Karpas-422 (cell line): ENCODE measurements at regions not wholly inside any gene's neighbourhood (a gene's known extent, or its start where the extent isn't known, plus 50 kb on each side); places are given as distances from the start of the nearest gene placed in this dataset.

ENCODE experiments used
- DNase-seq: peaks from one replicate; pipeline ENCODE4 v3.0.0-alpha.2; 2015
- H2AFZ ChIP-seq: fragments of 200-600 bp; sonication (generic); 2 replicates; pipeline ENCODE4 v1.6.1; 2014; ENCODE audit warnings: antibody characterized with exemption, low read length, mixed read lengths
- H3K27ac ChIP-seq: fragments of 200-600 bp; sonication (generic); 2 replicates; pipeline ENCODE4 v1.5.1; 2014; ENCODE audit warnings: mild to moderate bottlenecking, low read length, moderate library complexity
- H3K27me3 ChIP-seq: fragments of 200-600 bp; sonication (generic); 2 replicates; pipeline ENCODE4 v1.6.1; 2014; ENCODE audit warnings: low read length, mixed read lengths
- H3K36me3 ChIP-seq: fragments of 200-600 bp; sonication (generic); 2 replicates; pipeline ENCODE4 v1.6.1; 2014; ENCODE audit warnings: low read length, mixed read lengths; ENCODE audit not compliant: insufficient read depth
- H3K4me1 ChIP-seq: fragments of 200-600 bp; sonication (generic); 2 replicates; pipeline ENCODE4 v1.6.1; 2014; ENCODE audit warnings: mild to moderate bottlenecking, low read length, mixed read lengths
- H3K4me2 ChIP-seq: fragments of 200-600 bp; sonication (generic); 2 replicates; pipeline ENCODE4 v1.6.1; 2014; ENCODE audit warnings: low read length, low read depth, mild to moderate bottlenecking; ENCODE audit not compliant: poor library complexity, severe bottlenecking
- H3K4me3 ChIP-seq: fragments of 200-600 bp; sonication (generic); 2 replicates; pipeline ENCODE4 v1.5.1; 2014; ENCODE audit warnings: mild to moderate bottlenecking, antibody characterized with exemption, low read length, mixed read lengths
- H3K79me2 ChIP-seq: fragments of 200-600 bp; sonication (generic); 2 replicates; pipeline ENCODE4 v1.6.1; 2014; ENCODE audit warnings: mild to moderate bottlenecking, low read length, mixed read lengths
- H3K9ac ChIP-seq: fragments of 200-600 bp; sonication (generic); 2 replicates; pipeline ENCODE4 v1.6.0; 2014; ENCODE audit warnings: low read length
- H3K9me2 ChIP-seq: fragments of 200-600 bp; sonication (generic), shearing (Covaris generic); replicated peaks from 2 replicates; pipeline ENCODE4 v1.6.0; 2014; ENCODE audit warnings: mild to moderate bottlenecking, low read length, moderate library complexity; ENCODE audit not compliant: insufficient read depth
- H3K9me3 ChIP-seq: fragments of 300-700, 200-600 bp; sonication (generic); 2 replicates; pipeline ENCODE4 v1.6.1; 2014; ENCODE audit warnings: low read length, mixed read lengths
- H4K20me1 ChIP-seq: fragments of 200-600 bp; sonication (generic); 2 replicates; pipeline ENCODE4 v1.6.1; 2014; ENCODE audit warnings: mild to moderate bottlenecking, antibody characterized with exemption, low read length, low read depth; ENCODE audit not compliant: insufficient read depth

DNA sequence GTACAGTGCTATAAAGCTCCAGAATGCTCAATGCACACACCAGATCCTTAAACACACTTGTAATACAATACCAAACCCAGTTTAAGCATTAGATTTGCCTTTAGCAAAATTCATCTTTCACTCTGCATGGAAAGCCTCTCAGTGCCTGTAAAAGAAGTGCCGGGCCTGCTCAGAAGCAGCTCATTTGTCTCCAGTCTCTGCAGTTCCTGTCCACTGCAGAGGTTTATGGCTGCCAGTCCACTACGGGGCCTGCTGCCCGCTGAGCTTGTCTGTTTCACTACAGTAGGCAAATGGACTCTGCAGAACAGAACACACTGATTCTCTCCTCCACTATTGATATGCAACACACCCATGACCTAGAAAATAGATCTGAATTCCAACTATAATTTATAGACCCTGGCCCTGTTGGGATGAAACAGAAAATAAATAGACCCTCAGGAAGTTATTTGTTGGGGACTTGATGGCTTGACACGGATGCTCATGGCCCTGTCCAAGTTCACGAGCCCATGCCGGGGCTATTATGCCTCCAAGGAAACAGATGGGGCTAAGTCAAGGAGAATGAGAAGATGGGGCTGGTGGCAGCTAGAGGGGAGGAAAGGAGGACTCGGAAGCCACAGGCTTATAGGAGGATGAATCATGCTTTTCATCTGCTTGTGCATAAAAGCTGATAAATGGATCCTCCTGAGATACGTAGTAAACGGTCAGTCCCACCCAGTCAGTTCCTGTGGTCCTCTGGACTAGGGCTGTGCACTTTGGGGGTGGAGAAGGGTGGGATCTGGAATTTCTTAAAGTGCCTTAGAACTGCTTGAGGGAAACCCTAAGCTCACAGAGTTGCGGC, 416.8 kb upstream of the TENM4 start:
- Histone ChIP-seq H2AFZ (no peak overlapping the region), H3K4me3 (no peak overlapping the region), H3K4me2 (no peak overlapping the region), H3K79me2 (no peaks in the 10 kb centered on the region), H4K20me1 (no peaks in the 10 kb centered on the region), H3K9me3 (no peaks in the 10 kb centered on the region), H3K27me3 (no peaks in the 10 kb centered on the region), H3K4me1 (no peaks in the 10 kb centered on the region), H3K36me3 (no peaks in the 10 kb centered on the region), H3K9ac (no peak overlapping the region), H3K27ac (no peak overlapping the region), H3K9me2 (no peaks in the 10 kb centered on the region)
- DNase-seq: no peak

DNA sequence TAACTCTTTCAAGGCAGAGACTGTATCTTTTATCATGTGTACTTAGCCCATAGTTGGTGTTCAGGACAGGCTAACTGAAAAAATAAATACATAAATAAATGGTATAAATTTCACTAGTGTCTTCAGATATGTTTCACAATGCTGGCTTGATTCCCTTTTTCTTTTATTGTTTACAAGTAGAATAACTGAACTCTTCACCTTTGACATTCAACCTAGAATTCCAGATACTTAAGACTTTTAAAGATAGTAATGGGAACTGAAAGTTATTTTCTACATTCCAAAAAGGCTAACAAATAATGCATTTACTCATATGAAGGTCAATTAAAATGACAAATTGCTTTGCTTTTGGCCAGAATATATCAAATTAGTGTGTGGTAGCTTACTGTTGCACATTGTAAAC, 411.3 kb upstream of the TENM4 start:
- Histone ChIP-seq H3K9me3 (no peaks in the 10 kb centered on the region), H3K27ac (no peak overlapping the region), H3K79me2 (no peaks in the 10 kb centered on the region), H3K36me3 (no peaks in the 10 kb centered on the region), H3K27me3 (no peaks in the 10 kb centered on the region), H3K4me3 (no peak overlapping the region), H2AFZ (no peak overlapping the region), H4K20me1 (no peaks in the 10 kb centered on the region), H3K9me2 (no peaks in the 10 kb centered on the region), H3K9ac (no peak overlapping the region), H3K4me2 (no peak overlapping the region), H3K4me1 (no peaks in the 10 kb centered on the region)
- DNase-seq: no peak

DNA sequence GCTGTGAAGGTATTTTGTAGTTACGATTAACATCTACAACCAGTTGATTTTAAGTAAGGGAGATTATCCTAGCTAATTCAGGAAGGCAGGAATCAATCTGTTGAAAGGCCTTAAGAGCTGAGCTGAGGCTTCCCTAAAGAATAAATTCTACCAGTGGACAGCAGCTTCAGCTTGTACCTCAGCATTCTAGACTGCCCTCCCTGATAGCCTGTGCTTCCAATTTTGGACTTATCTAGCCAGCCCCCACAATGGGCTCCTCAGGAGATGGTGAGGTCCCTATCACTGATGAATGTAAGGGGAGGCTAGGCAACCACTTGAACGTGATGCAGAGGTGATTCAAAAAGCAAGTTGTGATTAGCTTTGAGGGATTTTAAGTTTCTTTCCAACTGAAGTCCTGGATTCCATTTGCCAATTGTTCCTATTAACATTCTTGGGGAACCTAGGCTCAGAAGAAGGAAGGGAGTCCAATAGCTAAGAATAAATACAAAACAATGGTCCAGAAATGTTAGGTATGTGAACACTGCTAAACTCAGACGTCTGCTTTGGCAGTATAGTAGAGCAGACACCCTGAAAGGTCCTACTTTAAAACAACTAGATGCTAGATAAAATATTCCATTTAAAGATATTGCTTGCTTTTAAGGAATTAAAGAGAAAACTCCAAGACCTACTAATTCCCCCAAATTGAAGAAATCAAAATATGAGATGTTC, 404.3 kb upstream of the TENM4 start:
- no peak overlapping the region for H3K4me2 ChIP-seq
- no peaks in the 10 kb centered on the region for H3K4me1 ChIP-seq
- H3K27me3 ChIP-seq: no peaks in the 10 kb centered on the region
- no peaks in the 10 kb centered on the region for H3K9me3 ChIP-seq
- H2AFZ ChIP-seq: no peak overlapping the region
- no peak for DNase-seq
- H3K27ac ChIP-seq: no peak overlapping the region
- H3K4me3 ChIP-seq: no peak overlapping the region
- no peaks in the 10 kb centered on the region for H3K79me2 ChIP-seq
- H3K9ac ChIP-seq: no peak overlapping the region
- no peaks in the 10 kb centered on the region for H3K9me2 ChIP-seq
- no peaks in the 10 kb centered on the region for H4K20me1 ChIP-seq
- H3K36me3 ChIP-seq: no peaks in the 10 kb centered on the region

- no peaks in the 10 kb centered on the region for H3K4me1 ChIP-seq
- no peaks in the 10 kb centered on the region for H3K9me3 ChIP-seq
- H3K27ac ChIP-seq: no peak overlapping the region
- H3K27me3 ChIP-seq: no peaks in the 10 kb centered on the region
- no peak for DNase-seq
- no peaks in the 10 kb centered on the region for H3K36me3 ChIP-seq
- no peak overlapping the region for H3K4me2 ChIP-seq
- no peak overlapping the region for H2AFZ ChIP-seq
- no peaks in the 10 kb centered on the region for H4K20me1 ChIP-seq
- no peak overlapping the region for H3K9ac ChIP-seq
- no peaks in the 10 kb centered on the region for H3K79me2 ChIP-seq
- H3K9me2 ChIP-seq: no peaks in the 10 kb centered on the region
- no peak overlapping the region for H3K4me3 ChIP-seq
Measured at GRCh38 chr11:79834015-79834414, 393.2 kb upstream of the TENM4 start.

DNA sequence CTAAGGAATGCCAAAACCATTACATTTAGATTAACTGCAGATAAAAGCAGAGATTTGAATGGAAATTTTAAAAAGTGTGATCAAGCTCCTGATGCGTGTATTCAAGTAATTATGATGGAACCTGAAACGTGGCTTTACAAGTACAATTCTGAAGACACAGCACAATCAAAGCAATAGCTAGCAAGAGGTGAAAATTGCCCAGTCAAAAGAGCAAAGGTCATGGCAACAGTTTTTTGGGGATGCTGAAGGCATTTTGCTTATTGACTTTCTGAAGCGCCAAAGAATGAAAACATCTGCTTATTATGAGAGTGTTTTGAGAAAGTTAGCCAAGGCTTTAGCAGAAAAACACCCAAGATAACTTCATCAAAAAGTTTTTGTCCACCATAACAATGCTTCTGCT, 389.6 kb upstream of the TENM4 start:
- H3K9me3 ChIP-seq: no peaks in the 10 kb centered on the region
- H3K79me2 ChIP-seq: no peaks in the 10 kb centered on the region
- H3K36me3 ChIP-seq: no peaks in the 10 kb centered on the region
- H3K27ac ChIP-seq: no peak overlapping the region
- no peaks in the 10 kb centered on the region for H3K27me3 ChIP-seq
- no peaks in the 10 kb centered on the region for H3K9me2 ChIP-seq
- H3K4me2 ChIP-seq: no peak overlapping the region
- H2AFZ ChIP-seq: no peak overlapping the region
- no peak overlapping the region for H3K9ac ChIP-seq
- no peak overlapping the region for H3K4me3 ChIP-seq
- DNase-seq: no peak
- H4K20me1 ChIP-seq: no peaks in the 10 kb centered on the region
- H3K4me1 ChIP-seq: no peaks in the 10 kb centered on the region

DNA sequence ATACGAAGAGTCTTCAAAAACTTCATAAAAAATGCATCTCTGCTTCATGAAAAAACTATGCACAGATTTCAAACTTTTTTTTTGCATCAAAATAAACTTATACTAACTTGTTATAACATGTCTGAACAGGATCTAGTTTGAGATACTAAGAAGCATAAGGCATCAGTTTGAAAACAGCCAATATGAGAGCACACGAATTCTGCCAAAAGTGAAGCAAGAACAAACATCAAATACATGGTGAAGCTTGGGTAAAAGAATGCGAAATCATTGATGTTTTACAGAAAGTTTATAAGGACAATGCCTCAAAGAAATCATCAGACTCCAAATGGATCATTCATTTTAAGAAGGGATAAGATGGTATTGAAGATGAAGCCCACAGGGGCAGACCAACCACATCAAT, 389.1 kb upstream of the TENM4 start:
- Histone ChIP-seq H3K9ac (no peak overlapping the region), H3K27me3 (no peaks in the 10 kb centered on the region), H3K4me2 (no peak overlapping the region), H3K9me3 (no peaks in the 10 kb centered on the region), H3K36me3 (no peaks in the 10 kb centered on the region), H3K27ac (no peak overlapping the region), H3K4me1 (no peaks in the 10 kb centered on the region), H3K79me2 (no peaks in the 10 kb centered on the region), H3K9me2 (no peaks in the 10 kb centered on the region), H2AFZ (no peak overlapping the region), H3K4me3 (no peak overlapping the region), H4K20me1 (no peaks in the 10 kb centered on the region)
- no peak for DNase-seq

GRCh38 chr11:79822766-79823165, 381.9 kb upstream of the TENM4 start:
- H2AFZ ChIP-seq: no peak overlapping the region
- no peaks in the 10 kb centered on the region for H4K20me1 ChIP-seq
- no peaks in the 10 kb centered on the region for H3K27me3 ChIP-seq
- H3K36me3 ChIP-seq: no peaks in the 10 kb centered on the region
- no peak overlapping the region for H3K27ac ChIP-seq
- no peak overlapping the region for H3K4me2 ChIP-seq
- no peaks in the 10 kb centered on the region for H3K4me1 ChIP-seq
- no peaks in the 10 kb centered on the region for H3K9me2 ChIP-seq
- no peaks in the 10 kb centered on the region; the same call in 1 of the 2 replicates for H3K9me3 ChIP-seq
- no peaks in the 10 kb centered on the region for H3K79me2 ChIP-seq
- no peak overlapping the region for H3K4me3 ChIP-seq
- H3K9ac ChIP-seq: no peak overlapping the region
- DNase-seq: no peak

DNA sequence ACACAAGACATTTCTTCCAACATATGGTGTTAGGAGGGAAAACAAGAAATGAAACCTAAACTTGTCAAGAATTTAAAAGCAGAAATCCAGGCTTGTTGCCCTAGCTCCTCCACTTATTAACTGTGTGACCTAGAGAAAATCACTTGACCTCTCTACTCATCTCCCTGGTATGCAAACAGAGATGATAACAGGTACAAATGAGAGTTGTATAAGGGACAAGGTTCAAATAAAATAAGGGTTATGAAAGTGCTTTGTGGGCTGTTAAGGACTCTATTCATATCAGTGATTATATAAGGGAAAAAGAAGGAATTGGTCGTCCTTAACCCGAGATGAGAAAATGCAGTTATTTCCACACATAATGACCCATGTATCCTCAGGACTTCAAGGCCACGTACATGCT, 372.7 kb upstream of the TENM4 start:
- Histone ChIP-seq H3K9me2 (no peaks in the 10 kb centered on the region), H3K4me1 (no peaks in the 10 kb centered on the region), H3K9me3 (no peaks in the 10 kb centered on the region; the same call in 1 of the 2 replicates), H3K36me3 (no peaks in the 10 kb centered on the region), H3K4me2 (no peak overlapping the region), H3K27me3 (no peaks in the 10 kb centered on the region), H3K9ac (no peak overlapping the region), H2AFZ (no peak overlapping the region), H3K27ac (no peak overlapping the region), H4K20me1 (no peaks in the 10 kb centered on the region), H3K79me2 (no peaks in the 10 kb centered on the region), H3K4me3 (no peak overlapping the region)
- no peak for DNase-seq
